GM08714 (cell line): ENCODE measurements at regions not wholly inside any gene's neighbourhood (a gene's known extent, or its start where the extent isn't known, plus 50 kb on each side); places are given as distances from the start of the nearest gene placed in this dataset.

Source experiments
- H3K4me3 ChIP-seq: fragments of 200-500 bp; sonication (Bioruptor generic); 2 replicates; pipeline ENCODE4 v1.5.1; 2014; ENCODE audit warnings: mild to moderate bottlenecking, low read length, inconsistent platforms
- ZNF274 ChIP-seq: IDR thresholded peaks from 2 replicates; pipeline ENCODE4 v1.6.1; 2012; ENCODE audit warnings: mild to moderate bottlenecking, low read depth, low read length

DNA sequence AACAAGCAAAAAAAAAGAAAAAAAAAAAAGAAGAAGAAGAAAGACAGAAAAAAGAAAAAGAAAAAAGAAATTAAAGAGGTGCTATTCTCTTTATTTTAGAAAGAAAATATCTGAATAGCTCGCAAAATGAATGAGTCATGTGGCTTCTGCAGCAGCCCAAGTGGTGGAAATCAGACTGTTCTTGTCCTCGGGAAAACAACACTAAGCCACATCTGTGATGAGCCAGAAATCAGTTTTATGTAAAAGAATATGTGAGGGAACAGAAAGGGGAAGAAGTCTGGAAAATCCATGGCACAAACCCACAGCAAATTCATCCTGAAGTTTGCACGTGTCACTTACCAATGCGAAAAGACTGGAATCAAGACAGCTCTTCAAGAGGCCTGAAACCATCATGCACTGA lies 118.7 kb upstream of the GAS1 start:
- no peak overlapping the region for H3K4me3 ChIP-seq
- TF ChIP-seq ZNF274, result no peak

DNA sequence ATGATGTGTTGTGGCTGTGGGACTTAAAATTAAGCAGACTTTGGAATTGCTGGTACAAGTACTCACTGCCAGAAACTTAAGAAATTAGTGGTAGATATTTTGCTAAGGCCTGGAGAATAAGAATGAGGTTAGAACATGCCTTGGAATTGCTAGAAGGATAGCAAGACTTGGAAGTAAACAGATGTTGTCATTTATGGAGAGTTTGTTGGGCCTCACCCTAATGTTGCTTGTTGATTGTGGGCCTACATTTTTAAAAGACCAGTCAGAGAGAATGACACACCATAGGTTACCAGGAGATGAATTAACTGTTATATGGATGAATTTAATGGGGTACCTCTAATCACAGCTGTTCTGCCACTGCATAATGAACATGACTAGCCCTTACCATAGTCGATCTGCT lies 120.1 kb upstream of the GAS1 start:
- H3K4me3 ChIP-seq, result no peak overlapping the region
- TF ChIP-seq ZNF274, result no peak

DNA sequence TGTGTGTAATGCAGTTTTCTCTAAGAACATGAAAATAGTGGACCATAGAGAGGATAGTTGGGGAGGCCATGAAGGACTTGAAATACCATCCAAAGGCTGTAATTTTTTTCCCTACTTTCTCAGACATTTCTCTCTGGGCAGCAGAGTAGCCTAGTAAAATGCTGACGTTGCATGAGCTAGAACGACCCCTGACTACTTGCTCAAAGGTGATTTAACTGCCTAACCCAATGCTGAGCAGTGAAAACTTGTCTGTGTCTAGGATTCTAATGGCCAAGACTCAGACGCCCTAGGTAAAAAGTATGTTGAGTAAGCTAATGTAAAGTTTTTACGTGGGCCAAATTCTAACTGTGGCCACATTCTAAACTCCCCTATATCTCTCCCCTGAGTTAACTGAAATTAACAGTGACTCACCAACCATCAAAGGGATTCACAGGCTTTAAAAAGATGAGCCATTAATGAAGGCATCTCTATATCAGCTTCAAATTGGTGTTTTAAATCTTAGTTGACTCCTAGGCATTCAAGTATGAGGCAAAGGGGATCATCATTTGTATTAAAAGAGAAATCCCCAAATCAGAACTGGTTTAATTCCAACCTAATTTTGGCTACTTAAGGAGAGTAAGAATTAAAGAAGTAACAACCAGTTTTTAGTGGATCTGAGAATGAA lies 121.0 kb upstream of the GAS1 start:
- no peak overlapping the region for H3K4me3 ChIP-seq
- no peak for TF ChIP-seq ZNF274

DNA sequence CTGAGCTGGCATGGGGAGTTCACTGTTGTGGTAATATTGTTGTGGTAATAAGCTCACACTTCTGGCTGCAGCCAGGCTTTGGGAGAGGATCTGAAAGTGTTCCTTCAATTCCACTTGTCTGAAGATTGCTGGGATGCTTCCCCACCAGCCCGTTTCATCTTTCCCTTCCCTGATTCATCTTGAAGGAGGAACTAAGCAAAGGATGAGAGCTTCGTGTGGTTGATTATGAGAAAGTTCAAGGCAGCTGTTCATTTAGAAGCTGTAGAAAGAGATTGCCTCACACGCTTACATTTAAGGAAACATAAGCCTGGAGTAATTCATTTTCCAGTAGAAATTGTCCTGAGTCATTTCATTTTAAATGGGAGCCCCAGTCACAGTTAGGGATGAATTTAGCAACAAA lies 122.4 kb upstream of the GAS1 start:
- TF ChIP-seq ZNF274, result no peak
- no peak overlapping the region for H3K4me3 ChIP-seq

DNA sequence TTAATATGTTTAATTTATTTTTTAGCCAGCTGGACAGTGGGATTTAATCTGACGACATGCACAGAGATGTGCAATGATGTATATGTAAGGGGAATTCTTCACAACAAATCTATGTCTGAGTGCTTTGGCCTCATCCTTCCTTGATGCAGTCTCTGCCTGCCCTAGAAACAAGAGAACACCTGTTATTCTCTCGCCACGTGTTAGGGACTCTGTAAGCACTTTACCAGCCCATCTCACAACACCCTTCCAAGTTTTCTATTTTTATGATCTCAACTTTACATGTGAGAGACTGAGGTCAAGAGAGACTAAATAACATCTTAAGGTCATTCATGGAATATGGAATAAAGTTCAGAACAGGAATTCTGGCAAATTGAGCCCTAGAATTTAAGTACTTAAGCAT lies 123.0 kb upstream of the GAS1 start:
- H3K4me3 ChIP-seq, result no peak overlapping the region
- TF ChIP-seq ZNF274, result no peak

DNA sequence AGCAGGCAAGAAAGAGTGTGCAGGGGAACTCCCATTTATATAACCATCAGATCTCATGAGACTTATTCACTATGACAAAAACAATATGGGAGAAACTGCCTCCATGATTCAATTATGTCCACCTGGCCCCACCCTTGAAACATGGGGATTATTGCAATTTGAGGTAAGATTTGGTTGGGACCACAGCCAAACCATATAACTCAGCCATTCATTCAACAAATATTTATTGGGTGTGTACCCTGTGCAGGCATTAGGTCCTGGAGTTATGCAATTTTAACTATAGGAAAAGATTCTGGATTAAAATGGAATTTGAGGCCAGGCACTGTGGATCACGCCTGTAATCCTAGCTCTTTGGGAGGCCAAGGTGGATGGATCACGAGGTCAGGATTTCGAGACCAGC lies 124.2 kb upstream of the GAS1 start:
- no peak for TF ChIP-seq ZNF274
- no peak overlapping the region for H3K4me3 ChIP-seq

DNA sequence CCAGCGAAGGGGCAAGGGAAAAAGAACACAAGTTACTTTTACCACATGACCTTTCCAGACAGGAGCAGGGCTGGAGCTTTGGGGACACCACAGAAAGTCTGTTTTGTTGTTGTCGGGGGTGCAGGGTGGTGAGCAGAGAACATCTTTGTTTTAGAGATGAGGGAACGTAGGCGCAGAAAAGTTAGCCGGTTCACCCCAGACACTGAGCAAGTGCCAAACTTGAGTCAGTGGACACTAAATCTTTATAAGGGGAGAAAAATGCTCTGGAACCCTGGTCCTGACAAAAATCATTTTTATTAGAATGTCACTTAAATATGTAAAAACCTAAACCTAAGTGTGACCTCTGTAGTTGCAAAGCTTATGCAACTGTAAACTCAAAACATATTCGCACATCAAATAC lies 126.4 kb upstream of the GAS1 start:
- no peak for TF ChIP-seq ZNF274
- H3K4me3 ChIP-seq, result no peak overlapping the region

DNA sequence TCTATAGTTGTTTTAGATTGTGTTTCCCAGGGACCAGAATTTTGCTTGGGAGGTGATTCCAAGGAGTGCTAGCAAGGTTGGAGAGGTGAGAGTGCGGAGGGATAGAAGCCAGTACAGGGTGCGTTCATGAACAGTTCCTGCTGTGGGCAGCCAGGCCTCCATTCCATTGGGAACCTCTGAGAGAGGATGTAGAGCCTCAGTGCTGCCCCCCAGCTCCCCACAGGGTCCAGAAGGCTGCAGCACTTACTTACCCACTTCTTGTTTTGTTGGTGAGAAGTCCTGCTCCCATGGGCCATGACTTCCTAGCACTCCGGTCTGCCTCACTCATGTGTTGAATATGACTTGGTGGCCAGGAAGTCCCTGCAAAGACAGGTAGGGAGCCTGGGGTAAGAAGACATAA lies 128.2 kb upstream of the GAS1 start:
- TF ChIP-seq ZNF274, result no peak
- no peak overlapping the region for H3K4me3 ChIP-seq

DNA sequence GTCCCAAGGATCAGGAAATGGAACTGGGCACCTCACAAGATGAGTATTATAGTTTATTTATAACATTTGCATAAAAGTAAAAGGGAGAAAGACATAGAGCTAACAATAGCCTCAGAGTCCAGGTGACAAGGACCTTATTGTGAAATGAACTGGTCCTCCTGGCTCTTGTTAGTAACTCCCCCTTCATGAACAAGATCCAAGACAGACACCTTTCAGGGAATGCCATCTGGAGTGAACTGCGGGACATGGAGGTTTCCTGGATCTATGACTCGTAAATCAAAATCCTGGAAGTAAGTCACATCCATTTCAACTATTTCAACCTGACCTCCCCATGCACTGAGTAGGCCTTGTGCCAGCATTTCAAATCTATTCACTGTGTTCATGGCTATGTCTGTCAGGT lies 129.5 kb upstream of the GAS1 start:
- H3K4me3 ChIP-seq, result no peak overlapping the region
- no peak for TF ChIP-seq ZNF274

DNA sequence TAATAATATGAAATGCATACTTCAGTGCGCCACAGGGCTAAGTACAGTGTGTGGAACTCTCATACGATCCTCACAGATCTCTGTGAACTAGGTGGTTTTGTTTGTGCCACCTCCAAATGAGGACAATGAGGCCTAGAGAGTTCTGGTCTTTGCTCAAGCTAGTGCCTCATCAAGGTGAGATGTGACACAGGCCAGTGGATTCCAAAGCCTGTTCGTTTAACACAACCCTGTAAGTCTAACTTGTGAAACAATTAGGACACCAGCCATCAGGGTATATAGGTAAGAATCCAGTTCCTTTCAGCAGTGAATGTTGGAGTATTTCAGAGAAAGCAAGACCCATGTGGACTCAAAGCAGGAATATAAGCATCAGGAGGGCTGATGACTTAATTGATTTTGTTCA lies 130.7 kb upstream of the GAS1 start:
- TF ChIP-seq ZNF274, result no peak

DNA sequence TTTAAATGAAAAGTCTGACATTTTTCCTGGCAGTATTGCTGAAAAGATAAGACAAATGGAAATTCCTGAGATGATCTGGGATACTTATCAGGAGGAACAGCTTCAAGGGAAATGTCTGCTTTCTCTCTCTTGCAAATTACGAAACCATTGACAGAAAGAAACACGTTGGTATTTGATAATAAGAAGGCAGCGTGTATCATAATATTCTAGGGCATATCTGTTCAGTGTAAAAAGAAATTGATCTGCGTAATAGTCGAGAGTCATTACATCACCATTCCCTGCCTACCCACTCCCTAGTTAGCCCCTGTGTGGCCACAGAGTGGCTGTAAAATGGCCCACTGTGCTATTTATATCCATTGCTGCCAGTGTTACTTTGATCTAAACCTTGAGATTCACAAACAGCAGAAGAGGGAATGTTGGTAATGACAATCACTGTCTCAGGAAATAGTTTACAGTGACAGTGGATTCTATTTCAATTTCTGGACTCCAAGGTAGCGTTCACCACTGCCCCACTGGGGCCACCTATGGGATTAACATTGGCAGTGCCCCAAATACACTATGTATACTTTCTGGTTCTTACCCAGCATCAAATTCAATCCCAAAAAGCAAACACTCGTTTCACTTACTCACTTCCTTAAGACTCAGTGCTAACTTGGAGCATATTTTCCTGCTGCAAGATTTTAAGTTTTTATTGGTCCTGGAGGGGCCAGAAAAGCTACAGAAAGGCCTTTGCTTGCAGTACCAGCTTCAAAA lies 133.4 kb upstream of the GAS1 start:
- TF ChIP-seq ZNF274, result no peak
- no peak overlapping the region for H3K4me3 ChIP-seq

More for the DNA sequence above, 130.7 kb upstream of the GAS1 start:
- H3K4me3 ChIP-seq, result no peak overlapping the region

DNA sequence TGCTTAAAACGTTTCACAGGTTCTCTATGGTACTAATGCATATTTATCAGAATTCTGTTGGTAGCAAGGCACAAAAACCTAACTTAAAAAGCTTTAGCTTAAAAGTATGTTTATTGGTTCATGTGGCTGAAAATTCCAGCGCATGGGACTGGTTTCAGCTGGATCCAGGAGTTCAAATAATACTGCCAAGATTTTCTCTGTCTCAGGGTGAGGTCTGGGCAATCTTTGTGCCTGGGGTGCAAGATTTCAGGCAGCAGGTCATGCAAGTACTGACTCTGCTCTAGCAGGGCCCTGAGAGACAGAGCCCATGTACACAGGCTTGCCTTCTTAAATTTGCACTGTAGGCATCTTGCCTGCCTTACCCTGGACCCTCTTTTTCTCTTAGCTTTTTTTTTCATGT lies 134.2 kb upstream of the GAS1 start:
- H3K4me3 ChIP-seq, result no peak overlapping the region
- TF ChIP-seq ZNF274, result no peak

DNA sequence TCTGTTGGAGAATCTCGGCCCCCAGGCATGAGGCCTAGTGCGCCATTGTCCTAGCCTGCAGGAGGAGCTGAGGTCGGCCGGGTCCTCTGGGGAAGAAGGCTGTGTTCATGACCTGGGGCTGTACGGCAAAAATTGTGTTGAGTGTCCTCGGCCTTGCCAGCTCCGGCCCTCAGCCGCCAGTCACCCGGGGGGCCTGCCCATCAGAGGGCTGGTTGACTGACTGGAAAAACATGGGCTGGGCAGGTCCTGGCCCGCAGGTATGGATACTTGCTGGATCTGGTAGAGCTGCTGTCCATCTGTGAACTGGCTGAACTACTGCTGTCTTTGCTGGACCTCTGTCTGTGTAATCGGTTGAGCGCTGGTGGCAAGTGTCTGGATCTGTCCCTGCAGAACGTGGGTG lies 136.7 kb upstream of the GAS1 start:
- TF ChIP-seq ZNF274, result no peak
- no peak overlapping the region for H3K4me3 ChIP-seq

DNA sequence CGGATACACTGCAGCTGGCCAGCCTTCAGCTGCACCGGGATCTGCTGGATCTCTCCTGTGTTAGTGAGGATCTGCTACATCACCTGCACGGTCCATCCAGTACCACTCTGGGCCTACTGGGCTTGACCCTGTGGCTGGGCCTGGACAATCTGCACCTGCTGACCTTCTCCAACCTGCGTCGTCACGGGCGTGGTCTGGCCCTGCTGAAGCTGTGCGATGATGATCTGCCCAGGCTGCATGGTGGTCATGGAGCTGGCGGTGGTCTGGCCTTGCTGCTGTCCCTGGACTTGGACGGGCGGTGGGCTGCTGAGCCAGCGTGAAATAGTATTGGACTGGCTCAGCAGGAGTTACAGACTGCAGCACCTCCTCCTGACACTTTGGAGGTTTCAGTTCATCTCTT lies 137.1 kb upstream of the GAS1 start:
- TF ChIP-seq ZNF274, result no peak
- no peak overlapping the region for H3K4me3 ChIP-seq

DNA sequence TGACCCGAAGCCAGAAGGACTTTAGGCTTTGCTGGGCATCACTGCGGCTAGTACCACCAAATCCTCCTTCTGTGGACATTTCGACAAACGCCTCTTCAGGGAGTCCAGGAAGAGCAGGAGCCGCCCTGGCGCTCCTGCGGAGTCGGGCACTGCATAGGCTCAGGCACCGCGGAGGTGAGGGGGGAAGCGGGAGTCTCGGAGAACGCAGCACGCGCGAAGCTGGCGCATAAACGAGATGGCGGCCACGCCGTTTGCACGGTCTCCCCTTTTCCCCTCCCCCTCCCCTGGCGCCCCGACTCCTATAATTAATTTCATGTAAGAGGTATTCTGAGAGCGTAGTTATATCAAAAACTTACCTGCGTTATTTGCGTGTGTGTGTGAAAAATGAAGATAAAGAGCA lies 137.8 kb upstream of the GAS1 start:
- no peak for TF ChIP-seq ZNF274
- H3K4me3 ChIP-seq, result no peak overlapping the region

DNA sequence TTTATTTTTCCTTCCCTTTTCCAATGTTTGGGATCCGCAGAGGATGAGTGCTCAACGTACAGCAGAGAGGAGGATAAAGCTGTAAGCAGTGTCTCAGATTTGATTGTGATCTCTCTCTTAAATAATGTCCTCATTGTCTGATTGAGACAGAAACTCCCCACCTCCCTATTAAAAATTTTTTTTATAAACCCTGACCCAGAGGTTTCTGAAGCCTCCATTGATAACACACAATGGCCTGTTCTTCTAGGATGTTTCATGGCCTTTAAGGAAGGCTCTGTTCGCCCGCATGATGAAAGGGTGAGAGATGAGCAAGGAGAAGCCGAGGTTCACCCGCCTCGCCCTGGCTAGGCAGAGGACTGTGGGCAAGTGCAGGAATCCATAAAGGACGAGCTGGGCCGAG lies 138.2 kb upstream of the GAS1 start:
- TF ChIP-seq ZNF274, result no peak
- no peak overlapping the region for H3K4me3 ChIP-seq
